SK-N-SH treated with all-trans-retinoic acid at 6 μM for 48 hours (cell line): ENCODE measurements at regions not wholly inside any gene's neighbourhood (a gene's known extent, or its start where the extent isn't known, plus 50 kb on each side); places are given as distances from the start of the nearest gene placed in this dataset.
"Not testable (repeated sequence)": the region's sequence is repeated elsewhere in the genome, so short reads cannot be mapped to it uniquely, and the experiment has no call there.

Experiments used
- ARNTL ChIP-seq: fragments of 450-650 bp; formaldehyde crosslinking; IDR thresholded peaks from 2 replicates; pipeline ENCODE4 v1.5.0; 2020; ENCODE audit warnings: low read depth, mild to moderate bottlenecking, moderate library complexity, borderline replicate concordance
- BACH2 ChIP-seq: fragments of 250-450 bp; sonication (Bioruptor Pico); IDR thresholded peaks from 2 replicates; pipeline ENCODE4 v1.9.0; 2021; ENCODE audit warnings: mild to moderate bottlenecking, borderline replicate concordance
- CSDC2 ChIP-seq: fragments of 250-450 bp; sonication (Bioruptor Pico); IDR thresholded peaks from 2 replicates; pipeline ENCODE4 v1.5.0; 2020; ENCODE audit warnings: mild to moderate bottlenecking, moderate library complexity
- GLIS3 ChIP-seq: fragments of 250-450 bp; sonication (Bioruptor Pico); IDR thresholded peaks from 2 replicates; pipeline ENCODE4 v1.5.0; 2020; ENCODE audit warnings: mild to moderate bottlenecking, moderate library complexity
- PPARA ChIP-seq: fragments of 250-450 bp; sonication (Bioruptor Pico); IDR thresholded peaks from 2 replicates; pipeline ENCODE4 v1.5.0; 2020; ENCODE audit warnings: mild to moderate bottlenecking, borderline replicate concordance
- SNAI2 ChIP-seq: fragments of 250-450 bp; sonication (Bioruptor Pico); IDR thresholded peaks from 2 replicates; pipeline ENCODE4 v1.5.0; 2020; ENCODE audit warnings: mild to moderate bottlenecking, moderate library complexity
- TCF4 ChIP-seq: fragments of 250-450 bp; sonication (Bioruptor Pico); IDR thresholded peaks from 2 replicates; pipeline ENCODE4 v1.8.0; 2021; ENCODE audit warnings: mild to moderate bottlenecking, moderate library complexity, borderline replicate concordance
- ZFP30 ChIP-seq: fragments of 450-650 bp; formaldehyde crosslinking; IDR thresholded peaks from 2 replicates; pipeline ENCODE4 v1.5.0; 2022; ENCODE audit warnings: mild to moderate bottlenecking, moderate library complexity
- TF ChIP-seq, protein P1 (sequence below): fragments of 250-450 bp; sonication (Bioruptor Pico); IDR thresholded peaks from 2 replicates; pipeline ENCODE4 v1.8.0; 2020; ENCODE audit warnings: mild to moderate bottlenecking, moderate library complexity, borderline replicate concordance
- TF ChIP-seq, protein P2 (sequence below): fragments of 250-450 bp; sonication (Bioruptor Pico); IDR thresholded peaks from 2 replicates; pipeline ENCODE4 v1.8.0; 2021; ENCODE audit warnings: low read depth, mild to moderate bottlenecking, moderate library complexity, borderline replicate concordance
- TF ChIP-seq, protein P3 (sequence below): fragments of 250-450 bp; sonication (Bioruptor Pico); IDR thresholded peaks from 2 replicates; pipeline ENCODE4 v1.5.1; 2021; ENCODE audit warnings: mild to moderate bottlenecking, moderate library complexity
- TF ChIP-seq, protein P4 (sequence below): fragments of 250-450 bp; sonication (Bioruptor Pico); IDR thresholded peaks from 2 replicates; pipeline ENCODE4 v1.5.0; 2020; ENCODE audit warnings: mild to moderate bottlenecking, moderate library complexity

DNA sequence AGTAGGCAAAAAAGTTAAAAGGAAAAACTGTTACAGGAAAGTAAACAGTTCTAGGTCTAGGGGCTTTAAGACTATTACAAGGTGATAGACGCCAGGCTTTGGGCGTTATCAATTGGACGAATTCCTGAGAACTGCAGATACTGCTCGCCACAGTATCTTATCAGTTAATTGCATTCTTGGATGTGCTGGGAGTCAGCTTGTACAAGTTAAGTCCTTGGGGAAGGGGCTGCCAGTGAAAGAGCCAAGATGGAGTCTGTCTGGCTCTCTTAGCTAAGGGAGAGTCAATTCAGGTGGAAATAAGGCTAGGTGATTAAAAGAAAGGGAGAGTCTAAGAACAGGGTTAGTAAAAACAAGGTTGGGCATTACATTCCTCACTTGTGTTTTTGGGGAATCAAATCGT is 90.3 kb upstream of the FAM90A1 start:
- TF ChIP-seq, protein P1, sequence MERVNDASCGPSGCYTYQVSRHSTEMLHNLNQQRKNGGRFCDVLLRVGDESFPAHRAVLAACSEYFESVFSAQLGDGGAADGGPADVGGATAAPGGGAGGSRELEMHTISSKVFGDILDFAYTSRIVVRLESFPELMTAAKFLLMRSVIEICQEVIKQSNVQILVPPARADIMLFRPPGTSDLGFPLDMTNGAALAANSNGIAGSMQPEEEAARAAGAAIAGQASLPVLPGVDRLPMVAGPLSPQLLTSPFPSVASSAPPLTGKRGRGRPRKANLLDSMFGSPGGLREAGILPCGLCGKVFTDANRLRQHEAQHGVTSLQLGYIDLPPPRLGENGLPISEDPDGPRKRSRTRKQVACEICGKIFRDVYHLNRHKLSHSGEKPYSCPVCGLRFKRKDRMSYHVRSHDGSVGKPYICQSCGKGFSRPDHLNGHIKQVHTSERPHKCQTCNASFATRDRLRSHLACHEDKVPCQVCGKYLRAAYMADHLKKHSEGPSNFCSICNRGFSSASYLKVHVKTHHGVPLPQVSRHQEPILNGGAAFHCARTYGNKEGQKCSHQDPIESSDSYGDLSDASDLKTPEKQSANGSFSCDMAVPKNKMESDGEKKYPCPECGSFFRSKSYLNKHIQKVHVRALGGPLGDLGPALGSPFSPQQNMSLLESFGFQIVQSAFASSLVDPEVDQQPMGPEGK (CRISPR knock-in tag), result not testable (repeated sequence)
- TF ChIP-seq, protein P2, sequence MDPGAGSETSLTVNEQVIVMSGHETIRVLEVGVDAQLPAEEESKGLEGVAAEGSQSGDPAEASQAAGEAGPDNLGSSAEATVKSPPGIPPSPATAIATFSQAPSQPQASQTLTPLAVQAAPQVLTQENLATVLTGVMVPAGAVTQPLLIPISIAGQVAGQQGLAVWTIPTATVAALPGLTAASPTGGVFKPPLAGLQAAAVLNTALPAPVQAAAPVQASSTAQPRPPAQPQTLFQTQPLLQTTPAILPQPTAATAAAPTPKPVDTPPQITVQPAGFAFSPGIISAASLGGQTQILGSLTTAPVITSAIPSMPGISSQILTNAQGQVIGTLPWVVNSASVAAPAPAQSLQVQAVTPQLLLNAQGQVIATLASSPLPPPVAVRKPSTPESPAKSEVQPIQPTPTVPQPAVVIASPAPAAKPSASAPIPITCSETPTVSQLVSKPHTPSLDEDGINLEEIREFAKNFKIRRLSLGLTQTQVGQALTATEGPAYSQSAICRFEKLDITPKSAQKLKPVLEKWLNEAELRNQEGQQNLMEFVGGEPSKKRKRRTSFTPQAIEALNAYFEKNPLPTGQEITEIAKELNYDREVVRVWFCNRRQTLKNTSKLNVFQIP (CRISPR knock-in tag), result not testable (repeated sequence)
- not testable (repeated sequence) for TF ChIP-seq PPARA, SNAI2, ARNTL, BACH2, GLIS3, CSDC2, TCF4, ZFP30 (CRISPR knock-in tag)
- TF ChIP-seq, protein P3, sequence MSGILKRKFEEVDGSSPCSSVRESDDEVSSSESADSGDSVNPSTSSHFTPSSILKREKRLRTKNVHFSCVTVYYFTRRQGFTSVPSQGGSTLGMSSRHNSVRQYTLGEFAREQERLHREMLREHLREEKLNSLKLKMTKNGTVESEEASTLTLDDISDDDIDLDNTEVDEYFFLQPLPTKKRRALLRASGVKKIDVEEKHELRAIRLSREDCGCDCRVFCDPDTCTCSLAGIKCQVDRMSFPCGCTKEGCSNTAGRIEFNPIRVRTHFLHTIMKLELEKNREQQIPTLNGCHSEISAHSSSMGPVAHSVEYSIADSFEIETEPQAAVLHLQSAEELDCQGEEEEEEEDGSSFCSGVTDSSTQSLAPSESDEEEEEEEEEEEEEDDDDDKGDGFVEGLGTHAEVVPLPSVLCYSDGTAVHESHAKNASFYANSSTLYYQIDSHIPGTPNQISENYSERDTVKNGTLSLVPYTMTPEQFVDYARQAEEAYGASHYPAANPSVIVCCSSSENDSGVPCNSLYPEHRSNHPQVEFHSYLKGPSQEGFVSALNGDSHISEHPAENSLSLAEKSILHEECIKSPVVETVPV, result not testable (repeated sequence)
- TF ChIP-seq, protein P4, sequence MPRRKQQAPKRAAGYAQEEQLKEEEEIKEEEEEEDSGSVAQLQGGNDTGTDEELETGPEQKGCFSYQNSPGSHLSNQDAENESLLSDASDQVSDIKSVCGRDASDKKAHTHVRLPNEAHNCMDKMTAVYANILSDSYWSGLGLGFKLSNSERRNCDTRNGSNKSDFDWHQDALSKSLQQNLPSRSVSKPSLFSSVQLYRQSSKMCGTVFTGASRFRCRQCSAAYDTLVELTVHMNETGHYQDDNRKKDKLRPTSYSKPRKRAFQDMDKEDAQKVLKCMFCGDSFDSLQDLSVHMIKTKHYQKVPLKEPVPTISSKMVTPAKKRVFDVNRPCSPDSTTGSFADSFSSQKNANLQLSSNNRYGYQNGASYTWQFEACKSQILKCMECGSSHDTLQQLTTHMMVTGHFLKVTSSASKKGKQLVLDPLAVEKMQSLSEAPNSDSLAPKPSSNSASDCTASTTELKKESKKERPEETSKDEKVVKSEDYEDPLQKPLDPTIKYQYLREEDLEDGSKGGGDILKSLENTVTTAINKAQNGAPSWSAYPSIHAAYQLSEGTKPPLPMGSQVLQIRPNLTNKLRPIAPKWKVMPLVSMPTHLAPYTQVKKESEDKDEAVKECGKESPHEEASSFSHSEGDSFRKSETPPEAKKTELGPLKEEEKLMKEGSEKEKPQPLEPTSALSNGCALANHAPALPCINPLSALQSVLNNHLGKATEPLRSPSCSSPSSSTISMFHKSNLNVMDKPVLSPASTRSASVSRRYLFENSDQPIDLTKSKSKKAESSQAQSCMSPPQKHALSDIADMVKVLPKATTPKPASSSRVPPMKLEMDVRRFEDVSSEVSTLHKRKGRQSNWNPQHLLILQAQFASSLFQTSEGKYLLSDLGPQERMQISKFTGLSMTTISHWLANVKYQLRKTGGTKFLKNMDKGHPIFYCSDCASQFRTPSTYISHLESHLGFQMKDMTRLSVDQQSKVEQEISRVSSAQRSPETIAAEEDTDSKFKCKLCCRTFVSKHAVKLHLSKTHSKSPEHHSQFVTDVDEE (CRISPR knock-in tag), result not testable (repeated sequence)
